Astrocyte (in vitro differentiated cells and primary cell): ENCODE measurements at regions not wholly inside any gene's neighbourhood (a gene's known extent, or its start where the extent isn't known, plus 50 kb on each side); places are given as distances from the start of the nearest gene placed in this dataset.

ENCODE experiments used
- EZH2 ChIP-seq: IDR thresholded peaks from 2 replicates; pipeline ENCODE4 v1.6.1; 2012; ENCODE audit warnings: mild to moderate bottlenecking, low read length, inconsistent platforms; ENCODE audit not compliant: insufficient read depth
- TF ChIP-seq, protein P1 (sequence below): IDR thresholded peaks from 2 replicates; pipeline ENCODE4 v1.5.1; 2011; ENCODE audit warnings: low read depth, mild to moderate bottlenecking, inconsistent platforms, low read length, moderate library complexity; ENCODE audit not compliant: insufficient read depth

GRCh38 chr5:167639766-167640165 lies 651.7 kb upstream of the WWC1 start:
- TF ChIP-seq, protein P1, sequence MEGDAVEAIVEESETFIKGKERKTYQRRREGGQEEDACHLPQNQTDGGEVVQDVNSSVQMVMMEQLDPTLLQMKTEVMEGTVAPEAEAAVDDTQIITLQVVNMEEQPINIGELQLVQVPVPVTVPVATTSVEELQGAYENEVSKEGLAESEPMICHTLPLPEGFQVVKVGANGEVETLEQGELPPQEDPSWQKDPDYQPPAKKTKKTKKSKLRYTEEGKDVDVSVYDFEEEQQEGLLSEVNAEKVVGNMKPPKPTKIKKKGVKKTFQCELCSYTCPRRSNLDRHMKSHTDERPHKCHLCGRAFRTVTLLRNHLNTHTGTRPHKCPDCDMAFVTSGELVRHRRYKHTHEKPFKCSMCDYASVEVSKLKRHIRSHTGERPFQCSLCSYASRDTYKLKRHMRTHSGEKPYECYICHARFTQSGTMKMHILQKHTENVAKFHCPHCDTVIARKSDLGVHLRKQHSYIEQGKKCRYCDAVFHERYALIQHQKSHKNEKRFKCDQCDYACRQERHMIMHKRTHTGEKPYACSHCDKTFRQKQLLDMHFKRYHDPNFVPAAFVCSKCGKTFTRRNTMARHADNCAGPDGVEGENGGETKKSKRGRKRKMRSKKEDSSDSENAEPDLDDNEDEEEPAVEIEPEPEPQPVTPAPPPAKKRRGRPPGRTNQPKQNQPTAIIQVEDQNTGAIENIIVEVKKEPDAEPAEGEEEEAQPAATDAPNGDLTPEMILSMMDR: no peak
- no peak for TF ChIP-seq EZH2
